H1 (cell line): ENCODE measurements at regions not wholly inside any gene's neighbourhood (a gene's known extent, or its start where the extent isn't known, plus 50 kb on each side); places are given as distances from the start of the nearest gene placed in this dataset.

Experiments used
- ATF2 ChIP-seq: IDR thresholded peaks from 2 replicates; pipeline ENCODE4 v1.6.1; 2012; ENCODE audit warnings: low read length, inconsistent platforms
- ATF3 ChIP-seq: IDR thresholded peaks from 2 replicates; pipeline ENCODE4 v1.6.1; 2011; ENCODE audit warnings: low read depth, mild to moderate bottlenecking, low read length; ENCODE audit not compliant: insufficient read depth
- CTCF ChIP-seq, 3 experiments: IDR thresholded peaks; 1 replicate in 2 of 3; 2 replicates in 1 of 3; pipeline versions ENCODE4 v1.5.1 to v1.6.1; 2011; ENCODE audit warnings: low read length in 3 of 3, mild to moderate bottlenecking in 3 of 3, inconsistent platforms in 2 of 3, low read depth in 1 of 3, moderate library complexity in 1 of 3; ENCODE audit not compliant: insufficient read depth in 1 of 3; ENCODE audit errors: control extremely low read depth in 1 of 3
- EP300 ChIP-seq, 2 experiments: IDR thresholded peaks; 1 replicate in 1 of 2; 2 replicates in 1 of 2; pipeline ENCODE4 v1.6.1; 2011 to 2012; ENCODE audit warnings: low read depth in 2 of 2, low read length in 2 of 2, mild to moderate bottlenecking in 2 of 2, borderline replicate concordance in 1 of 2, inconsistent platforms in 1 of 2, moderate library complexity in 1 of 2
- FOSL1 ChIP-seq: IDR thresholded peaks from 2 replicates; pipeline ENCODE4 v1.6.1; 2011; ENCODE audit warnings: mild to moderate bottlenecking, low read depth, low read length, moderate library complexity; ENCODE audit not compliant: insufficient read depth
- JUN ChIP-seq: IDR thresholded peaks from 2 replicates; pipeline ENCODE4 v1.6.1; 2011; ENCODE audit warnings: low read depth, mild to moderate bottlenecking, improper control_type of control experiment, low read length
- PHF8 ChIP-seq: fragments of 200-600 bp; sonication (generic); conservative IDR thresholded peaks from 2 replicates; pipeline ENCODE4 v1.7.1; 2012; ENCODE audit warnings: low read depth, mild to moderate bottlenecking, inconsistent platforms, low read length, moderate library complexity
- POLR2A ChIP-seq, 2 experiments: IDR thresholded peaks; 1 replicate in 1 of 2; 2 replicates in 1 of 2; pipeline ENCODE4 v1.6.1; 2011; ENCODE audit warnings: low read depth in 2 of 2, low read length in 2 of 2, mild to moderate bottlenecking in 2 of 2; ENCODE audit errors: control extremely low read depth in 1 of 2
- SIN3A ChIP-seq, 2 experiments: IDR thresholded peaks in 1 of 2; conservative IDR thresholded peaks in 1 of 2; 2 replicates each; pipeline ENCODE4 v1.6.1; 2011 to 2012; ENCODE audit warnings: low read length in 2 of 2, improper control_type of control experiment in 1 of 2, low read depth in 1 of 2, mild to moderate bottlenecking in 1 of 2
- USF2 ChIP-seq: IDR thresholded peaks from 2 replicates; pipeline ENCODE4 v1.6.1; 2011; ENCODE audit warnings: low read length, improper control_type of control experiment

- no peak for TF ChIP-seq FOSL1
- no peak for TF ChIP-seq CTCF (IDR thresholded peaks at IDR 0.05; ENCODE audit: control extremely low read depth in 1 of 3, insufficient read depth in 1 of 3, low read depth in 1 of 3, low read length in 3 of 3)
- TF ChIP-seq EP300 (IDR thresholded peaks at IDR 0.05; ENCODE audit: borderline replicate concordance in 1 of 2, low read depth in 2 of 2, low read length in 2 of 2): no peak
- no peak for TF ChIP-seq JUN
- no peak for TF ChIP-seq ATF3
- TF ChIP-seq USF2: no peak
- TF ChIP-seq SIN3A (conservative IDR thresholded peaks at IDR 0.05 in 1 of 2, IDR thresholded peaks at IDR 0.05 in 1 of 2; ENCODE audit: low read depth in 1 of 2, low read length in 2 of 2): no peak
- no peak for TF ChIP-seq POLR2A (IDR thresholded peaks at IDR 0.05; ENCODE audit: control extremely low read depth in 1 of 2, low read depth in 2 of 2, low read length in 2 of 2)
- TF ChIP-seq PHF8: no peak
- no peak for TF ChIP-seq ATF2
Measured at GRCh38 chr14:104361101-104361591, 218.4 kb upstream of the C14orf180 start.
